Natural killer cell (primary cell): ENCODE measurements at regions not wholly inside any gene's neighbourhood (a gene's known extent, or its start where the extent isn't known, plus 50 kb on each side); places are given as distances from the start of the nearest gene placed in this dataset.

ENCODE experiments used
- ATAC-seq, 3 donors: fragments of 150-1000 bp in 2 of 3; fragments of 200-7000 bp in 1 of 3; cut with Tn5 transposase; 1 replicate in 1 of 3; 2 replicates in 2 of 3; pipeline ENCODE4 v1.10.0; 2021; ENCODE audit warnings: mild to moderate bottlenecking in 2 of 3, moderate library complexity in 2 of 3
- DNase-seq, 2 donors: peaks; one replicate each; pipeline versions ENCODE4 v3.0.0 to v3.0.0-alpha.2; 2013 to 2021; ENCODE audit warnings: mixed read lengths in 1 of 2
- H3K27ac ChIP-seq: one replicate; pipeline ENCODE4 v1.5.1; 2013; ENCODE audit warnings: mild to moderate bottlenecking, low read length
- H3K27me3 ChIP-seq: one replicate; pipeline ENCODE4 v1.6.1; 2013; ENCODE audit warnings: low read length; ENCODE audit not compliant: control insufficient read depth, insufficient read depth
- H3K36me3 ChIP-seq: one replicate; pipeline ENCODE4 v1.6.1; 2013; ENCODE audit warnings: low read length; ENCODE audit not compliant: control insufficient read depth, insufficient read depth
- H3K4me1 ChIP-seq: one replicate; pipeline ENCODE4 v1.6.1; 2013; ENCODE audit warnings: low read length; ENCODE audit not compliant: control insufficient read depth, insufficient read depth
- H3K4me3 ChIP-seq: one replicate; pipeline ENCODE4 v1.5.1; 2013; ENCODE audit warnings: low read length
- H3K9me3 ChIP-seq: one replicate; pipeline ENCODE4 v1.6.1; 2013; ENCODE audit warnings: low read length; ENCODE audit not compliant: control insufficient read depth, insufficient read depth
- H3K27ac Mint-ChIP-seq, 2 donors: one replicate each; pipeline ENCODE4 v1.8.0; 2022; ENCODE audit warnings: mild to moderate bottlenecking in 2 of 2, mixed read lengths in 2 of 2, moderate library complexity in 1 of 2
- H3K27me3 Mint-ChIP-seq, 2 donors: one replicate each; pipeline ENCODE4 v1.8.0; 2022; ENCODE audit warnings: low read depth in 2 of 2, mixed read lengths in 2 of 2
- H3K36me3 Mint-ChIP-seq: one replicate; pipeline ENCODE4 v1.8.0; 2022; ENCODE audit warnings: mixed read lengths
- H3K4me1 Mint-ChIP-seq, 2 donors: one replicate each; pipeline ENCODE4 v1.8.0; 2022; ENCODE audit warnings: mixed read lengths in 2 of 2
- H3K4me3 Mint-ChIP-seq: one replicate; pipeline ENCODE4 v1.8.0; 2022; ENCODE audit warnings: mild to moderate bottlenecking, moderate library complexity, mixed read lengths
- H3K9me3 Mint-ChIP-seq, 2 donors: one replicate each; pipeline ENCODE4 v1.8.0; 2022; ENCODE audit warnings: mixed read lengths in 2 of 2
- CTCF ChIP-seq: fragments of 200-600 bp; IDR thresholded peaks from one replicate; pipeline ENCODE4 v1.8.0; 2022; ENCODE audit warnings: antibody characterized with exemption
- WGBS: methylation state at CpG from one replicate; pipeline ENCODE4 v1.1.7; 2013; ENCODE audit warnings: missing lambda C conversion rate; ENCODE audit not compliant: insufficient coverage; 5-methylcytosine and 5-hydroxymethylcytosine counted together
- intact Hi-C: fragments of 100-400 bp; cut with micrococcal nuclease; formaldehyde crosslinking; loops from one replicate; pipeline ENCODE4 v1.14.2; 2022

DNA sequence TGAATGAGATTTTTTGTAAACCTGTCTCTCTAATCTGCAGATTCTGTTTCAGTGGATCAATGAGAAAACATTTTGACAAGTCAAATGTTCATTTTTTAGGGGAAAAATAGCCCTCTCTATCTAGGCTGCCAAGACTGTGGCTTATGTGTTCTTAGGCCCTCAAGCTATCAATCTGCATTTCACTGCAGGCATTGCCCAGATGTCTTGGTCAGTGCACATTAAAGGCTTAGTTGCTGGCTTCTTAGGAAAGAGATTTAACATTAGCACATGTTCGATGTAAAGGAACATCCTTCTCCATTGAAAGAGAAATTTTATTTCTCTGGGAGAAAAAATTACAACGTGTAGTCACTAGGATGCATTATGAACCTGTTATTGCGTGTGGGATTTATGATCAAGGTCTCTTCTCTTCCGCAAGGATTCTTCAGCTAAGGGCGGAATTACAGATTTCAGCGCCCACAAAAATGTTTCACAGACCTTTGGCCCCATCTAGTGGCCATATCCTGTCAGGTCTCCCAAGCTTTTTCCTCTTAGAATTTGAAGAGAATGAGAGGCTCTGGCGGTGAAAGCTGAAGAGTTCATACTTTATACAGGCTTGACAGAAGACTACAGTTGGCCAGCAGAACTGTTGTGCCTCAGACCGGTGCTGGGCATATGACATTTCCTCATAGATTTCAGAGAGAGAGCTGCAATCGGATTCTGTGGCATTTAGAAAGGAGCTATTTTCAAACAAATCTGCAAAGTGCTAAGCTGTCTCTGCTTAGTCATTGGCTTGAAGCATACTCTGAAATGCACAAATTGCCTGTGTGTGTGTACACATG lies 144.6 kb upstream of the NOCT start:
- H3K9me3 Mint-ChIP-seq = no peaks in the 10 kb centered on the region
- H3K4me1 ChIP-seq = no peaks in the 10 kb centered on the region
- peak; percentile 76 for TF ChIP-seq CTCF
- WGBS = 15% methylated on average over 9 of the region's 9 CpGs
- H3K27ac ChIP-seq = no peak overlapping the region
- no peaks in the 10 kb centered on the region for H3K9me3 ChIP-seq
- H3K4me3 Mint-ChIP-seq = no peak overlapping the region
- H3K4me3 ChIP-seq = no peak overlapping the region
- H3K36me3 Mint-ChIP-seq = no peaks in the 10 kb centered on the region
- no peaks in the 10 kb centered on the region for H3K36me3 ChIP-seq
- intact Hi-C loops = no loop called here
- peaks cover 0 to 5% of the 10 kb centered on the region in 2 donors for H3K4me1 Mint-ChIP-seq
- H3K27ac Mint-ChIP-seq = no peak overlapping the region
- H3K27me3 ChIP-seq = no peaks in the 10 kb centered on the region
- ATAC-seq (peak in 1 of 3 donors; percentile 67), DNase-seq (peak; percentile 18 to 66)
- peaks cover 0 to 8% of the 10 kb centered on the region in 2 donors for H3K27me3 Mint-ChIP-seq

GRCh38 chr4:138869631-138870030 lies 145.9 kb upstream of the NOCT start:
- no peak for DNase-seq
- peaks cover 0 to 8% of the 10 kb centered on the region in 2 donors for H3K27me3 Mint-ChIP-seq
- H3K27ac Mint-ChIP-seq = no peak overlapping the region
- H3K36me3 Mint-ChIP-seq = no peaks in the 10 kb centered on the region
- no peaks in the 10 kb centered on the region for H3K9me3 Mint-ChIP-seq
- H3K4me1 Mint-ChIP-seq = peaks cover 0 to 5% of the 10 kb centered on the region in 2 donors
- H3K4me3 Mint-ChIP-seq = no peak overlapping the region
- H3K36me3 ChIP-seq = no peaks in the 10 kb centered on the region
- H3K4me1 ChIP-seq = no peaks in the 10 kb centered on the region
- no peak overlapping the region for H3K4me3 ChIP-seq
- H3K27me3 ChIP-seq = no peaks in the 10 kb centered on the region
- no peak overlapping the region for H3K27ac ChIP-seq
- intact Hi-C loops = no loop called here
- TF ChIP-seq CTCF = no peak
- H3K9me3 ChIP-seq = no peaks in the 10 kb centered on the region
- ATAC-seq = no peak

GRCh38 chr4:138869165-138869564 lies 146.4 kb upstream of the NOCT start:
- Mint-ChIP-seq H3K27me3 (peaks cover 0 to 4% of the 10 kb centered on the region in 2 donors), H3K4me3 (no peak overlapping the region), H3K4me1 (peaks cover 0 to 5% of the 10 kb centered on the region in 2 donors), H3K9me3 (no peaks in the 10 kb centered on the region), H3K27ac (no peak overlapping the region), H3K36me3 (no peaks in the 10 kb centered on the region)
- DNase-seq (no peak), ATAC-seq (no peak)
- H3K4me3 ChIP-seq = no peak overlapping the region
- no peak overlapping the region for H3K27ac ChIP-seq
- H3K9me3 ChIP-seq = no peaks in the 10 kb centered on the region
- intact Hi-C loops = no loop called here
- no CpG with 5 or more reads among the region's 1 CpG for WGBS
- no peaks in the 10 kb centered on the region for H3K36me3 ChIP-seq
- TF ChIP-seq CTCF = no peak
- H3K27me3 ChIP-seq = no peaks in the 10 kb centered on the region
- no peaks in the 10 kb centered on the region for H3K4me1 ChIP-seq

- no peak for DNase-seq
- Histone ChIP-seq H3K27me3 (no peaks in the 10 kb centered on the region), H3K4me1 (no peaks in the 10 kb centered on the region), H3K27ac (no peak overlapping the region), H3K36me3 (no peaks in the 10 kb centered on the region), H3K4me3 (no peak overlapping the region), H3K9me3 (no peaks in the 10 kb centered on the region)
- no peak overlapping the region for H3K27ac Mint-ChIP-seq
- no peak for TF ChIP-seq CTCF
- no peaks in the 10 kb centered on the region for H3K9me3 Mint-ChIP-seq
- peaks cover 0 to 4% of the 10 kb centered on the region in 2 donors for H3K27me3 Mint-ChIP-seq
- WGBS = 52% methylated on average over 3 of the region's 3 CpGs
- H3K4me3 Mint-ChIP-seq = no peak overlapping the region
- H3K4me1 Mint-ChIP-seq = peaks cover 0 to 5% of the 10 kb centered on the region in 2 donors
- H3K36me3 Mint-ChIP-seq = no peaks in the 10 kb centered on the region
- intact Hi-C loops = no loop called here
- ATAC-seq = no peak
Measured at GRCh38 chr4:138868562-138868961, 147.0 kb upstream of the NOCT start.
